WTC11 (cell line): ENCODE measurements at regions not wholly inside any gene's neighbourhood (a gene's known extent, or its start where the extent isn't known, plus 50 kb on each side); places are given as distances from the start of the nearest gene placed in this dataset.
A peak's percentile ranks its signal among the peaks of the same experiment; 100 is the strongest.

Source experiments
- ATAC-seq: fragments of 200-7000 bp; cut with Tn5 transposase; 2 replicates; pipeline ENCODE4 v1.10.0; 2021; ENCODE audit warnings: mild to moderate bottlenecking, moderate library complexity
- CTCF ChIA-PET: fragments of 300-600 bp; sonication (Branson Sonifier 250); formaldehyde crosslinking; loops from one replicate; lab custom pipeline; 2021; ENCODE audit warnings: antibody characterized with exemption; lab: Charles Lee
- POLR2A ChIA-PET: fragments of 350-600 bp; sonication (Branson Sonifier 250); formaldehyde crosslinking; loops from one replicate; lab custom pipeline; 2021; ENCODE audit warnings: antibody characterized with exemption; lab: Charles Lee
- DNase-seq: peaks from one replicate; pipeline ENCODE4 v3.0.0; 2021; ENCODE audit warnings: low spot score
- H3K27ac Mint-ChIP-seq: 2 replicates; pipeline ENCODE4 v1.8.0; 2021; ENCODE audit warnings: mixed read lengths
- H3K27me3 Mint-ChIP-seq: 2 replicates; pipeline ENCODE4 v1.8.0; 2021; ENCODE audit warnings: low read depth, mild to moderate bottlenecking, moderate library complexity, mixed read lengths
- H3K36me3 Mint-ChIP-seq: 2 replicates; pipeline ENCODE4 v1.8.0; 2021; ENCODE audit warnings: mixed read lengths
- H3K4me1 Mint-ChIP-seq: 2 replicates; pipeline ENCODE4 v1.8.0; 2022; ENCODE audit warnings: mixed read lengths
- H3K4me3 Mint-ChIP-seq: 2 replicates; pipeline ENCODE4 v1.8.0; 2021; ENCODE audit warnings: mild to moderate bottlenecking, moderate library complexity, mixed read lengths
- H3K9me3 Mint-ChIP-seq: 2 replicates; pipeline ENCODE4 v1.8.0; 2021; ENCODE audit warnings: mixed read lengths
- ATF1 ChIP-seq: sonication (generic); formaldehyde crosslinking; IDR thresholded peaks from 2 replicates; pipeline ENCODE4 v1.8.1; 2023; ENCODE audit warnings: mild to moderate bottlenecking, moderate library complexity, missing genetic modification reagents
- CREM ChIP-seq: sonication (generic); formaldehyde crosslinking; IDR thresholded peaks from 2 replicates; pipeline ENCODE4 v1.8.1; 2022; ENCODE audit warnings: mild to moderate bottlenecking, missing genetic modification reagents, moderate library complexity
- FOXJ3 ChIP-seq: sonication (generic); formaldehyde crosslinking; IDR thresholded peaks from 2 replicates; pipeline ENCODE4 v1.9.0; 2021; ENCODE audit warnings: missing genetic modification reagents, mild to moderate bottlenecking, borderline replicate concordance
- MXD4 ChIP-seq: fragments of 250-450 bp; sonication (Bioruptor Pico); IDR thresholded peaks from 2 replicates; pipeline ENCODE4 v1.8.0; 2021; ENCODE audit warnings: mild to moderate bottlenecking, moderate library complexity, borderline replicate concordance
- NFYB ChIP-seq: sonication (generic); formaldehyde crosslinking; conservative IDR thresholded peaks from 2 replicates; pipeline ENCODE4 v1.8.0; 2022; ENCODE audit warnings: low read depth, missing genetic modification reagents
- PRRX2 ChIP-seq: fragments of 250-450 bp; sonication (Bioruptor Pico); IDR thresholded peaks from 2 replicates; pipeline ENCODE4 v1.8.0; 2021; ENCODE audit warnings: mild to moderate bottlenecking
- RORB ChIP-seq: fragments of 250-450 bp; sonication (Bioruptor Pico); IDR thresholded peaks from 2 replicates; pipeline ENCODE4 v1.9.0; 2021; ENCODE audit warnings: mild to moderate bottlenecking
- TEAD1 ChIP-seq: sonication (generic); formaldehyde crosslinking; IDR thresholded peaks from 2 replicates; pipeline ENCODE4 v1.8.0; 2022; ENCODE audit warnings: mild to moderate bottlenecking, missing genetic modification reagents
- ZNF138 ChIP-seq: sonication (generic); formaldehyde crosslinking; conservative IDR thresholded peaks from 2 replicates; pipeline ENCODE4 v1.8.1; 2022; ENCODE audit warnings: mild to moderate bottlenecking, moderate library complexity, missing genetic modification reagents
- ZNF263 ChIP-seq: sonication (generic); formaldehyde crosslinking; IDR thresholded peaks from 2 replicates; pipeline ENCODE4 v1.8.1; 2022; ENCODE audit warnings: low read depth, mild to moderate bottlenecking, moderate library complexity, missing genetic modification reagents
- ZNF423 ChIP-seq: fragments of 250-450 bp; sonication (Bioruptor Pico); IDR thresholded peaks from 2 replicates; pipeline ENCODE4 v2.1.2; 2022; ENCODE audit warnings: mild to moderate bottlenecking, moderate library complexity
- TF ChIP-seq, protein P1 (sequence below): fragments of 200-600 bp; IDR thresholded peaks from 2 replicates; pipeline ENCODE4 v1.8.0; 2022; ENCODE audit warnings: antibody characterized with exemption
- TF ChIP-seq, protein P2 (sequence below): sonication (generic); formaldehyde crosslinking; IDR thresholded peaks from 2 replicates; pipeline ENCODE4 v1.8.0; 2022; ENCODE audit warnings: mild to moderate bottlenecking, missing genetic modification reagents
- TF ChIP-seq, protein P3 (sequence below): fragments of 250-450 bp; sonication (Bioruptor Pico); IDR thresholded peaks from 2 replicates; pipeline ENCODE4 v1.9.0; 2021; ENCODE audit warnings: mild to moderate bottlenecking, borderline replicate concordance
- TF ChIP-seq, protein P4 (sequence below): sonication (generic); formaldehyde crosslinking; IDR thresholded peaks from 2 replicates; pipeline ENCODE4 v1.8.1; 2022; ENCODE audit warnings: mild to moderate bottlenecking, moderate library complexity, missing genetic modification reagents
- TF ChIP-seq, protein P5 (sequence below): sonication (generic); formaldehyde crosslinking; IDR thresholded peaks from 2 replicates; pipeline ENCODE4 v1.8.1; 2023; ENCODE audit warnings: mild to moderate bottlenecking, missing genetic modification reagents
- TF ChIP-seq, protein P6 (sequence below): sonication (generic); formaldehyde crosslinking; IDR thresholded peaks from 2 replicates; pipeline ENCODE4 v1.8.0; 2023; ENCODE audit warnings: mild to moderate bottlenecking, missing genetic modification reagents
- TF ChIP-seq, protein P7 (sequence below): sonication (generic); formaldehyde crosslinking; IDR thresholded peaks from 2 replicates; pipeline ENCODE4 v1.8.0; 2023; ENCODE audit warnings: missing genetic modification reagents

DNA sequence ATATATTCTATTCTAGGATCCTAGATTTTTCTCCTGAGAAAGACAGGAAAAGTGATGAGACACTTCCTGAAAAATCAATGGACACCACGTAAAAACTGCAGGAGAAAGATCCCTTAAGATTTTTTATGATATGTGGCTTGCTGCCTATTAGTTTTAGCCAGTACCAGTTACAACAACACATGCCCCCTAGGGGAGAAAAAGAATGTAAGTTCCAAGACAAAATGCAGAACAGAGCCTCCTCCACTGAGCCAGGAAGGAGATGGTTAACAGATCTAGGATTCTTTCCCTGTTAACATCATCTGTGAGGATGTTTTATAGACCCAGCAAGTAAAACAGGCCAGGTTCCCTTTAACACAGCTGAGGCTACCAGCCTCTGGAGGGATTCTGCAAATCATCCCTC is 574.7 kb downstream of the TLE4 start:
- Mint-ChIP-seq H3K36me3 (peaks cover 10% of the 10 kb centered on the region), H3K27me3 (no peaks in the 10 kb centered on the region), H3K4me3 (no peak overlapping the region), H3K27ac (no peak overlapping the region), H3K4me1 (peaks cover 25% of the 10 kb centered on the region), H3K9me3 (peaks cover 21% of the 10 kb centered on the region)
- DNase-seq (no peak), ATAC-seq (peak; percentile 81)
- POLR2A ChIA-PET: no interaction called here
- TF ChIP-seq ZNF423 (CRISPR knock-in tag) (no peak), ZNF138 (CRISPR knock-in tag) (no peak)
- CTCF ChIA-PET: no interaction called here

DNA sequence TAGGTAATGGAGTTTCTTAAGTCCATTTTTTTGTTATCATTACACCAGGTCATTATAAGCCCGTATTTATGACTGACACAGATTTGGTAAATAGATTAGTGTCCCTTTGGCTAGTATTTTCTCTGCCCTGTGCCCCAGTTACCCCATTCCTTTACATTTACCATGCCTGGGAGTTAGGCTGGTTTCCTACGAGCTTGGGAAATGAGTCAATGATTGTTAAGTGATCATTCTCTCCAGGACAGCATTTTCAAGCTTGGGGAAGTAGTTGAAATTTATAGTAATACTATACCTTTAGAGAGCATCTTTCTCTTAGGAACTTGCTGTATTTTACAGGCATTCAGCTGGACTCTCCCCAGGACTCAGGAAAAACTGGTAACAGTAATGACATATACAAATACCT is 573.1 kb downstream of the TLE4 start:
- no peaks in the 10 kb centered on the region for H3K27me3 Mint-ChIP-seq

DNA sequence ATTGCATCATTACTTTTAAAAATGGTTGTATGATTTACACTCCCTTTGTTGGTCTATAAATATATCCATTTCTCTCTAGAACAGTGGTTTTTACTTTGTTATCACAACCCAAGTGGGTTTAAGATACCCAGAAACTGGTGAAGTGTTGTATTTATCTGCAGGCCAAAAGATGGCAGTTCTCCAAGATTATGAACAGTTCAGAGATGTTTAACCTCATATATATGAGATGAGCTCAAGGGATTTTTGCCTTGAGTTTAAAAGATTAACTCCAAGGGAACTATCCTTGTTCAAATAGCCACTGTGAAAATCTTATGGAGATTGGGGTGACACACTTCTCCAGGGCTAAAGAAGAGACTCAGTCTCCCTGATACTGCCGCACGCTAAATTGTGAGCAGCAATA is 572.6 kb downstream of the TLE4 start:
- POLR2A ChIA-PET: interaction anchor here (0.8 kb wide), 1 partner anchor 139 kb away, joined by 6 read pairs; no protein-coding TSS in a partner anchor
- peaks cover 8% of the 10 kb centered on the region for H3K9me3 Mint-ChIP-seq
- no peaks in the 10 kb centered on the region for H3K27me3 Mint-ChIP-seq
- TF ChIP-seq PRRX2 (CRISPR knock-in tag): no peak
- TF ChIP-seq ZNF263 (CRISPR knock-in tag): no peak
- TF ChIP-seq, protein P1, sequence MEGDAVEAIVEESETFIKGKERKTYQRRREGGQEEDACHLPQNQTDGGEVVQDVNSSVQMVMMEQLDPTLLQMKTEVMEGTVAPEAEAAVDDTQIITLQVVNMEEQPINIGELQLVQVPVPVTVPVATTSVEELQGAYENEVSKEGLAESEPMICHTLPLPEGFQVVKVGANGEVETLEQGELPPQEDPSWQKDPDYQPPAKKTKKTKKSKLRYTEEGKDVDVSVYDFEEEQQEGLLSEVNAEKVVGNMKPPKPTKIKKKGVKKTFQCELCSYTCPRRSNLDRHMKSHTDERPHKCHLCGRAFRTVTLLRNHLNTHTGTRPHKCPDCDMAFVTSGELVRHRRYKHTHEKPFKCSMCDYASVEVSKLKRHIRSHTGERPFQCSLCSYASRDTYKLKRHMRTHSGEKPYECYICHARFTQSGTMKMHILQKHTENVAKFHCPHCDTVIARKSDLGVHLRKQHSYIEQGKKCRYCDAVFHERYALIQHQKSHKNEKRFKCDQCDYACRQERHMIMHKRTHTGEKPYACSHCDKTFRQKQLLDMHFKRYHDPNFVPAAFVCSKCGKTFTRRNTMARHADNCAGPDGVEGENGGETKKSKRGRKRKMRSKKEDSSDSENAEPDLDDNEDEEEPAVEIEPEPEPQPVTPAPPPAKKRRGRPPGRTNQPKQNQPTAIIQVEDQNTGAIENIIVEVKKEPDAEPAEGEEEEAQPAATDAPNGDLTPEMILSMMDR: no peak
- TF ChIP-seq, protein P2, sequence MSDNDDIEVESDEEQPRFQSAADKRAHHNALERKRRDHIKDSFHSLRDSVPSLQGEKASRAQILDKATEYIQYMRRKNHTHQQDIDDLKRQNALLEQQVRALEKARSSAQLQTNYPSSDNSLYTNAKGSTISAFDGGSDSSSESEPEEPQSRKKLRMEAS: no peak
- TF ChIP-seq, protein P3, sequence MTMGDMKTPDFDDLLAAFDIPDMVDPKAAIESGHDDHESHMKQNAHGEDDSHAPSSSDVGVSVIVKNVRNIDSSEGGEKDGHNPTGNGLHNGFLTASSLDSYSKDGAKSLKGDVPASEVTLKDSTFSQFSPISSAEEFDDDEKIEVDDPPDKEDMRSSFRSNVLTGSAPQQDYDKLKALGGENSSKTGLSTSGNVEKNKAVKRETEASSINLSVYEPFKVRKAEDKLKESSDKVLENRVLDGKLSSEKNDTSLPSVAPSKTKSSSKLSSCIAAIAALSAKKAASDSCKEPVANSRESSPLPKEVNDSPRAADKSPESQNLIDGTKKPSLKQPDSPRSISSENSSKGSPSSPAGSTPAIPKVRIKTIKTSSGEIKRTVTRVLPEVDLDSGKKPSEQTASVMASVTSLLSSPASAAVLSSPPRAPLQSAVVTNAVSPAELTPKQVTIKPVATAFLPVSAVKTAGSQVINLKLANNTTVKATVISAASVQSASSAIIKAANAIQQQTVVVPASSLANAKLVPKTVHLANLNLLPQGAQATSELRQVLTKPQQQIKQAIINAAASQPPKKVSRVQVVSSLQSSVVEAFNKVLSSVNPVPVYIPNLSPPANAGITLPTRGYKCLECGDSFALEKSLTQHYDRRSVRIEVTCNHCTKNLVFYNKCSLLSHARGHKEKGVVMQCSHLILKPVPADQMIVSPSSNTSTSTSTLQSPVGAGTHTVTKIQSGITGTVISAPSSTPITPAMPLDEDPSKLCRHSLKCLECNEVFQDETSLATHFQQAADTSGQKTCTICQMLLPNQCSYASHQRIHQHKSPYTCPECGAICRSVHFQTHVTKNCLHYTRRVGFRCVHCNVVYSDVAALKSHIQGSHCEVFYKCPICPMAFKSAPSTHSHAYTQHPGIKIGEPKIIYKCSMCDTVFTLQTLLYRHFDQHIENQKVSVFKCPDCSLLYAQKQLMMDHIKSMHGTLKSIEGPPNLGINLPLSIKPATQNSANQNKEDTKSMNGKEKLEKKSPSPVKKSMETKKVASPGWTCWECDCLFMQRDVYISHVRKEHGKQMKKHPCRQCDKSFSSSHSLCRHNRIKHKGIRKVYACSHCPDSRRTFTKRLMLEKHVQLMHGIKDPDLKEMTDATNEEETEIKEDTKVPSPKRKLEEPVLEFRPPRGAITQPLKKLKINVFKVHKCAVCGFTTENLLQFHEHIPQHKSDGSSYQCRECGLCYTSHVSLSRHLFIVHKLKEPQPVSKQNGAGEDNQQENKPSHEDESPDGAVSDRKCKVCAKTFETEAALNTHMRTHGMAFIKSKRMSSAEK (CRISPR knock-in tag): no peak
- no peak for TF ChIP-seq RORB (CRISPR knock-in tag)
- no peak for TF ChIP-seq ATF1 (CRISPR knock-in tag)

More for the DNA sequence above, 573.1 kb downstream of the TLE4 start:
- ChIA-PET CTCF (no interaction called here), POLR2A (no interaction called here)
- DNase-seq (no peak), ATAC-seq (no peak)
- Mint-ChIP-seq H3K4me3 (no peak overlapping the region), H3K4me1 (peaks cover 25% of the 10 kb centered on the region), H3K36me3 (peaks cover 8% of the 10 kb centered on the region), H3K9me3 (peaks cover 12% of the 10 kb centered on the region), H3K27ac (no peak overlapping the region)
- TF ChIP-seq, protein P4, sequence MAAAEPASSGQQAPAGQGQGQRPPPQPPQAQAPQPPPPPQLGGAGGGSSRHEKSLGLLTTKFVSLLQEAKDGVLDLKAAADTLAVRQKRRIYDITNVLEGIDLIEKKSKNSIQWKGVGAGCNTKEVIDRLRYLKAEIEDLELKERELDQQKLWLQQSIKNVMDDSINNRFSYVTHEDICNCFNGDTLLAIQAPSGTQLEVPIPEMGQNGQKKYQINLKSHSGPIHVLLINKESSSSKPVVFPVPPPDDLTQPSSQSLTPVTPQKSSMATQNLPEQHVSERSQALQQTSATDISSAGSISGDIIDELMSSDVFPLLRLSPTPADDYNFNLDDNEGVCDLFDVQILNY (CRISPR knock-in tag): no peak
- TF ChIP-seq FOXJ3 (CRISPR knock-in tag) (no peak), MXD4 (CRISPR knock-in tag) (no peak), RORB (CRISPR knock-in tag) (no peak), CREM (no peak), TEAD1 (CRISPR knock-in tag) (no peak), NFYB (CRISPR knock-in tag) (no peak)
- TF ChIP-seq, protein P5, sequence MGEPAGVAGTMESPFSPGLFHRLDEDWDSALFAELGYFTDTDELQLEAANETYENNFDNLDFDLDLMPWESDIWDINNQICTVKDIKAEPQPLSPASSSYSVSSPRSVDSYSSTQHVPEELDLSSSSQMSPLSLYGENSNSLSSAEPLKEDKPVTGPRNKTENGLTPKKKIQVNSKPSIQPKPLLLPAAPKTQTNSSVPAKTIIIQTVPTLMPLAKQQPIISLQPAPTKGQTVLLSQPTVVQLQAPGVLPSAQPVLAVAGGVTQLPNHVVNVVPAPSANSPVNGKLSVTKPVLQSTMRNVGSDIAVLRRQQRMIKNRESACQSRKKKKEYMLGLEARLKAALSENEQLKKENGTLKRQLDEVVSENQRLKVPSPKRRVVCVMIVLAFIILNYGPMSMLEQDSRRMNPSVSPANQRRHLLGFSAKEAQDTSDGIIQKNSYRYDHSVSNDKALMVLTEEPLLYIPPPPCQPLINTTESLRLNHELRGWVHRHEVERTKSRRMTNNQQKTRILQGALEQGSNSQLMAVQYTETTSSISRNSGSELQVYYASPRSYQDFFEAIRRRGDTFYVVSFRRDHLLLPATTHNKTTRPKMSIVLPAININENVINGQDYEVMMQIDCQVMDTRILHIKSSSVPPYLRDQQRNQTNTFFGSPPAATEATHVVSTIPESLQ: no peak
- TF ChIP-seq, protein P6, sequence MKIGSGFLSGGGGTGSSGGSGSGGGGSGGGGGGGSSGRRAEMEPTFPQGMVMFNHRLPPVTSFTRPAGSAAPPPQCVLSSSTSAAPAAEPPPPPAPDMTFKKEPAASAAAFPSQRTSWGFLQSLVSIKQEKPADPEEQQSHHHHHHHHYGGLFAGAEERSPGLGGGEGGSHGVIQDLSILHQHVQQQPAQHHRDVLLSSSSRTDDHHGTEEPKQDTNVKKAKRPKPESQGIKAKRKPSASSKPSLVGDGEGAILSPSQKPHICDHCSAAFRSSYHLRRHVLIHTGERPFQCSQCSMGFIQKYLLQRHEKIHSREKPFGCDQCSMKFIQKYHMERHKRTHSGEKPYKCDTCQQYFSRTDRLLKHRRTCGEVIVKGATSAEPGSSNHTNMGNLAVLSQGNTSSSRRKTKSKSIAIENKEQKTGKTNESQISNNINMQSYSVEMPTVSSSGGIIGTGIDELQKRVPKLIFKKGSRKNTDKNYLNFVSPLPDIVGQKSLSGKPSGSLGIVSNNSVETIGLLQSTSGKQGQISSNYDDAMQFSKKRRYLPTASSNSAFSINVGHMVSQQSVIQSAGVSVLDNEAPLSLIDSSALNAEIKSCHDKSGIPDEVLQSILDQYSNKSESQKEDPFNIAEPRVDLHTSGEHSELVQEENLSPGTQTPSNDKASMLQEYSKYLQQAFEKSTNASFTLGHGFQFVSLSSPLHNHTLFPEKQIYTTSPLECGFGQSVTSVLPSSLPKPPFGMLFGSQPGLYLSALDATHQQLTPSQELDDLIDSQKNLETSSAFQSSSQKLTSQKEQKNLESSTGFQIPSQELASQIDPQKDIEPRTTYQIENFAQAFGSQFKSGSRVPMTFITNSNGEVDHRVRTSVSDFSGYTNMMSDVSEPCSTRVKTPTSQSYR (CRISPR knock-in tag): no peak
- TF ChIP-seq, protein P7, sequence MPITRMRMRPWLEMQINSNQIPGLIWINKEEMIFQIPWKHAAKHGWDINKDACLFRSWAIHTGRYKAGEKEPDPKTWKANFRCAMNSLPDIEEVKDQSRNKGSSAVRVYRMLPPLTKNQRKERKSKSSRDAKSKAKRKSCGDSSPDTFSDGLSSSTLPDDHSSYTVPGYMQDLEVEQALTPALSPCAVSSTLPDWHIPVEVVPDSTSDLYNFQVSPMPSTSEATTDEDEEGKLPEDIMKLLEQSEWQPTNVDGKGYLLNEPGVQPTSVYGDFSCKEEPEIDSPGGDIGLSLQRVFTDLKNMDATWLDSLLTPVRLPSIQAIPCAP (CRISPR knock-in tag): no peak

More for the DNA sequence above, 572.6 kb downstream of the TLE4 start:
- Mint-ChIP-seq H3K4me1 (peaks cover 25% of the 10 kb centered on the region), H3K4me3 (no peak overlapping the region), H3K27ac (no peak overlapping the region), H3K36me3 (peaks cover 8% of the 10 kb centered on the region; the same call in 1 of the 2 replicates)
- no peak for ATAC-seq
- CTCF ChIA-PET: no interaction called here
- no peak for DNase-seq
